HG03175 (cell line): ENCODE measurements at regions not wholly inside any gene's neighbourhood (a gene's known extent, or its start where the extent isn't known, plus 50 kb on each side); places are given as distances from the start of the nearest gene placed in this dataset.

Experiments used
- ATAC-seq: cut with Tn5 transposase; IDR thresholded peaks from one replicate; pipeline ENCODE4 v1.9.1; 2021; ENCODE audit warnings: mild to moderate bottlenecking, moderate library complexity; ENCODE audit not compliant: unreplicated experiment

GRCh38 chr7:20021831-20022230, 195.4 kb downstream of the MACC1 start:
- ATAC-seq = peak; percentile 91

DNA sequence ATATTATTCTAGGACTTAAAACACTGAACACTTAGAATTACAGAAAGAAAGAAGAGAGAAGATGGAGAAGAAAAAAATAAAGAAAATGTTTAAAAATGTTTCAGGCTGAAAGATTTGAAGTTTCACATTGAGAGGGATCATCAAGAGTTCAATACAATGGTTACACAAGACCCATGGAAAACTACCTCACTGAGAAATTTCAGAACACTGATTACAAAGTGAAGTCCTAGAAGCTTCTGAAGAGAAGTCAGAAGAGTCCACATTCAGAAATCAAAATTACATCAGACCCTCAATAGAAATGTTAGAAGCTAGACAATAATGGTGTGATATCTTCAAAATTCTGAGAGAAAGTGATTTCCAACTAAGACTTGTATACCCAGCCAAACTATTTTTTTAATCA, 196.1 kb downstream of the MACC1 start:
- no peak for ATAC-seq

GRCh38 chr7:20019757-20020432, 197.3 kb downstream of the MACC1 start:
- ATAC-seq = peak; percentile 49

- ATAC-seq = no peak
Observed at GRCh38 chr7:20016669-20017068, 200.5 kb downstream of the MACC1 start.

DNA sequence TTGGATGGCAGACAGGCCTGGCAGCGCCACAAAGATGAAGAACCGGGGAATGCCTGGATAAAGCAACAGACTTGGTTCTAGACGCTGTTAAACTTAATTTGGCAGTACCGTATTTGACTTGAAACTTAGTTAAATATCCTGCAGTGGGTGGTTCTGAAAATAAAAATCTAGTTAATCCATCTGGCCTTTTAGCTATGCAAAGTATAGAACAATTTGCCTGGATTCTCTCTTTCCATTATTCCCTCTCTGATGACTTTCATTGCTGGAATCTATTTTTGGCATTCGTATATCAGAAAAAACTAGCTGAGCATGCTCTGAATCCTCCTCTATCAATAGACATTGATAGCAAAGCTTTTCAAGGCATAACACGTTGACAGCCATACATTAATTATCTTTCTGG, 203.6 kb downstream of the MACC1 start:
- ATAC-seq = no peak

DNA sequence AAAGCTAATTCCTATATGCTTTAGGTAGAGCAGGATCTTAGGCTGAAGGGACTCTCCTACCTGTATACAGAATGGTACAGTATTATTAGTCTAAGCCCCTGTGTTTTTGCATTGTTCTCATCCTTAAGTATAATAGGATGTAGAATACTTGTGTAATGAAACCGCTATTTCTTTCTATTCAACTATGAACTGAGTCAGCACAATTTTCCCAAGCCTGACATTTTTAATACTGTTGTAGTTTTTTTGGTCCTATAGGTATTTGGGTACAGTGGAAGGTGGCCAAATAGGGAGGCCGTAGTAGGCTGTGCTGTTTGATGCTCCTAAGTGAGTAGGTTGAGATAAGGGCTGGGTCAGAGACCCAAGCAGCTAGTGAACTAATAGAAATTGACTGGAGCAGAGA, 205.1 kb downstream of the MACC1 start:
- ATAC-seq = no peak

GRCh38 chr7:20010877-20011276, 206.3 kb downstream of the MACC1 start:
- ATAC-seq = no peak

DNA sequence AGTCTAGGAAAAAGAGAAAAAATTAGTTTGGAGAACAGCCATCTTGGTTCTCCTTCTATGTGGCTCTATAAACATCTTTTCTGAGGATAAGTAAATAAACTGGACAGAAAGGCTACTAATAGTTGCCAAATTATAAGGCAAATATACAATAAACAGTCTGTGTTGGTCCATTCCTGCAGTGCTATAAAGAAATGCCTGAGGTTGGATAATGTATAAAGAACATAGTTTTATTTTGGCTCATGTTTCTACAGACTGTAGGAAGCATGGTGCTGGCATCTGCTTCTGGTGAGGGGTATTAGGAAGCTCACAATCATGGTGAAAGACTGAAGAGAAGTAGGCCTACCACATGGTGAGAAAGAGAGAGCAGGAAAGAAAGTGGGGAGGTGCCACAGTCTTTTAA, 209.7 kb downstream of the MACC1 start:
- ATAC-seq = no peak

DNA sequence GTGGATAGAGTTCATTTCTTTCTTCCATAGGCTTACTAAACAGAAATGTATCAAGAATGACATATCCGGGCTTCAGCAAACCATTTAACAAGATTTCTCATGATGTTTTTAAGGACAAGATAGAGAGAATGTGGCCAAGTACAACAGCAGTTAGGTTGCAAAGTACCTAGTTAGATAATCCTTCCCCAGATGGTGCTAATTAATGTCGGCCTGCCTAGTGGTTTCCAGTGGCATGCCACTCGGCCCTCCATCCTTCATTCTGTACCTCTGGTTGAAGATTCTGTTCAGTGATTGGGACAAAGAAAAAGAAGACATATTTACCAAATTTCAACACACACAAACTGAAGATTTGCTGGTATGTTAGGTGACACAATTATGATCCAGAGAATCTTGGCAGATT, 212.1 kb downstream of the MACC1 start:
- no peak for ATAC-seq

DNA sequence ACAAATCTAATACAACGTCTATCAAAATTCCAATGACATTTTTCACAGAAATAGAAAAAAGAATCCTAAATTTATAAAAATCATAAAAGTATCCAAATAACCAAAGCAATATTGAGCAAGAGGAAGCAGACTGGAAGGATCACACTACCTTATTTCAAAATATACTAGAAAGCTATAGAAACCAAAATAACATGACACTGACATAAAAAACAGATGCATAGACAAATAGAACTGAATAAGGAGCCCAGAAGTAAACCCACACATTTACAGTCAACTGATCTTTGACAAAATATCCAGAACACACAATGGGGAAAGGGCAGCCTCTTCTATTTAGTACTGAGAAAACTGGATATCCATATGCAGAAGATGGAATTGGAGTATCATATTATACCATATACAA, 217.5 kb downstream of the MACC1 start:
- ATAC-seq = no peak

DNA sequence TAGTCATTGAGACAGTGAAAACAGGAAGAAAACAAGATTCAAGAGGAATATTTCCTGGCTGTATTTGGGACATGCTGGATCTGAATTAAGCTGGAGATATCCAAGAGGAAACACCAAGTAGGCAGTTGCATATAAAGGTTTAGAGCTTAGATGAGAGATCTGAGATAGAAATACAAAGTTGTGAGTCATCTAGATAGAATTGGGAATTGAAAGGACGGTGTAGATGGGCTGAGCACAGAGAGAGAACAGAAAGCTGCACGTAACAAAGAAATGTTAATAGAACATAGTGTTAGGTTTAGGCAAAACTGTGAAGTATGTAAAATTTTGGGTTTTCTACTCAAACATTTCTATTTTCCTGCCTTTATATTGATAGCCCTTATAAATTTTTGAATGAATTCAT, 218.5 kb upstream of the TMEM196 start:
- no peak for ATAC-seq

- ATAC-seq = no peak
Observed at GRCh38 chr7:19989906-19990305, 216.5 kb upstream of the TMEM196 start.

GRCh38 chr7:19988860-19989259, 215.4 kb upstream of the TMEM196 start:
- peak; percentile 47 for ATAC-seq

- ATAC-seq = no peak
Observed at GRCh38 chr7:19984231-19984632, 210.8 kb upstream of the TMEM196 start.

DNA sequence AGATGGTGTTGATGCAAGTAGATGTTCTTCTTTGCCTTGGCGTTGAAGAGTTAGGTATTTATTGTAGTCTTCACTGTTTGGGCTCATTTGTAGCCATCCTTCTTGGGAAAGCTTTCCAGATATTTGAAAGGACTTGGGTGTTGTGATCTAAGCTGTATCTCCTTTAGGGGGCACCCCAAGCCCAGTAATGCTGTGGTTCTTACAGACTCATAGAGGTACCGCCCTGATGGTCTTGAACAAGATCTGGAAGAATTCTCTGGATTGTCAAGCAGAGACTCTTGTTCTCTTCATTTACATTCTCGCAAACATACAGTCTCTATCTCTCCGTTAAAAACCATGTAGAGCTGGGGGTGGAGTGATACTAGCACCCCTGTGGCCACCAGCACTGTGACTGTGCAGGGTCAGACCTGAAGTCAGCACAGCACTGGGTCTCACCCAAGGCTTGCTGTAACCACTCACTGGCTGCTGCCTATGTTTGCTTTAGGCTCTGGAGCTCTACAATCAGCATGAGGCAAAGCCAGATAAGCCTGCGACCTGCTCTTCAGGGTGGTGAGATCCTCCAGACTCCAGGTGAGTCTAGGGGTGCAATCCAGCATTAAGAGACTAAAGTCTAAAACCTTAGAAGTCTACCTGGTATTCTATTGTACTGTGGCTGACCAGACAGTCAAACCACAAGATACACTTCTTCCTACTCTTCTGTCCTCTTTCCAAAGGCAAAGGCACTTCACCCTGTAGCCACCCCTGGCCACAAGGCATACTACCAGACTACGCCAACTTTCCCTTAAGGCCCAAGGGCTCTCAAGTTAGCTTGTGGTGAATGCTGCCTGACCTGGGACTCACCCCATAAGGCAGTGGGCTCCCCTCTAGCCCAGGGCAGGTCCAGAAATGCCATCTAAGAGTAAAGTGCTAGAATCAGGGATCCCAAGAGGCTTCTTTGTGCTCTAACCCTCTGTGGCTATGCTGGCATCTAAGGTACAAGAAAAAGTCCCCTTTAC, 209.7 kb upstream of the TMEM196 start:
- ATAC-seq = no peak

DNA sequence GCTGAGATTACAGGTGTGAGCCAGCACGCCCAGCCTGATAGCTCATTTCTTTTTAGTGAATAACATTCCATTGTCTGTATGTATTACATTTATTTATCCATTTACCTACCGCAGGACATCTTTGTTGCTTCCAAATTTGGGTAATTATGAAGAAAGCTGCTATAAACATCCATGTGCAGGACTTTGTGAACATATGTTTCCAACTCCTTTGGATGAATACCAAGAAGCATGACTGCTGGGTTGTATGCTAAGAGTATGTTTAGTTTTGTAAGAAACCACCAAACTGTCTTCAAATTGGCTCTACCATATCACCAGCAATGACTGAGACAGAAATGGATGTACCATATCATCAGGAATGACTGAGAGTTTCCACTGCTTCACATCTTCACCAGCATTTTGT, 200.2 kb upstream of the TMEM196 start:
- no peak for ATAC-seq

- ATAC-seq = no peak
Observed at GRCh38 chr7:19972876-19973275, 199.5 kb upstream of the TMEM196 start.

DNA sequence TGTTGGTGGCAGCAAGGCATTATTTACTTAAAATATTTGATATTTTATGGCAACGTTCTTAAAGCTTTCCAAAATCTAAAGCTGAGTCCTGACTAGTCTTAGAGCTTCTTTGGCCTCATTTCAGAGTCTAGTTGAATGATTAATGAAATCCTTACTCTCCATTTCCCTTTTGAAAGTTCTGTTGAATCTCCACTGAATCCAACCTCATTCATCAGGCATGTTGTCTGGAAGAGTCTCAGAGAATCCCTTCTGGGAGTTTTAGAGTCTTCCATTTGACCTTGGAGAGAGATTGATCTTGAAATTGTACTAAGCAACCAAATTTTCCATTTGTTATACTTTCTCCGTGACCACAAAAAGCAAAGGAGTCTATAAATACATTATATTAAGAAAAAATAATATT, 198.5 kb upstream of the TMEM196 start:
- ATAC-seq = no peak

GRCh38 chr7:19970514-19970913, 197.1 kb upstream of the TMEM196 start:
- no peak for ATAC-seq

- ATAC-seq = no peak
Observed at GRCh38 chr7:19969859-19970493, 196.6 kb upstream of the TMEM196 start.

- no peak for ATAC-seq
Observed at GRCh38 chr7:19964246-19964645, 190.8 kb upstream of the TMEM196 start.

GRCh38 chr7:19963695-19964094, 190.3 kb upstream of the TMEM196 start:
- no peak for ATAC-seq
